ENCODE measurements at regions not wholly inside any gene's neighbourhood (a gene's known extent, or its start where the extent isn't known, plus 50 kb on each side); places are given as distances from the start of the nearest gene placed in this dataset.
"Not testable (repeated sequence)": the region's sequence is repeated elsewhere in the genome, so short reads cannot be mapped to it uniquely, and the experiment has no call there.

GRCh38 chr5:57394421-57395210, 88.0 kb downstream of the ACTBL2 start:
- DNase-seq = no peak

DNA sequence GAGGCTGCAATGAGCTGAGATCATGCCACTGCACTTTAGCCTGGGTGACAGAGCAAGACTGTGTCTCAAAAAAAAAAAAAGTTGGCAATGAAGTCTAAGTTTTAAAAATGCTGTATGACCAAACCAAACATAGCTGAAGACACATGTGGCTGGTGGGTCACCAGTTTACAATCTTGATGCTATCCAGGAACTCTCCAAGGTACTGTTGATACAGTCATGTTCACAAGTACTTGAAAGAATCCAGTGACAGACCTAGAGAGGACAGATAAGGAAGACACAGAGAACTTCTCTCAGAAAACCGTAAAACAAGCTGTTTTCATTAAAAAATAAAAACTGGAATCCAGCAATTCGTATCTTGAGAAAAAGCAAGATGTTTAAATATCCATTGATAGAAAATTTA, 95.7 kb downstream of the ACTBL2 start:
- no peak for DNase-seq

DNA sequence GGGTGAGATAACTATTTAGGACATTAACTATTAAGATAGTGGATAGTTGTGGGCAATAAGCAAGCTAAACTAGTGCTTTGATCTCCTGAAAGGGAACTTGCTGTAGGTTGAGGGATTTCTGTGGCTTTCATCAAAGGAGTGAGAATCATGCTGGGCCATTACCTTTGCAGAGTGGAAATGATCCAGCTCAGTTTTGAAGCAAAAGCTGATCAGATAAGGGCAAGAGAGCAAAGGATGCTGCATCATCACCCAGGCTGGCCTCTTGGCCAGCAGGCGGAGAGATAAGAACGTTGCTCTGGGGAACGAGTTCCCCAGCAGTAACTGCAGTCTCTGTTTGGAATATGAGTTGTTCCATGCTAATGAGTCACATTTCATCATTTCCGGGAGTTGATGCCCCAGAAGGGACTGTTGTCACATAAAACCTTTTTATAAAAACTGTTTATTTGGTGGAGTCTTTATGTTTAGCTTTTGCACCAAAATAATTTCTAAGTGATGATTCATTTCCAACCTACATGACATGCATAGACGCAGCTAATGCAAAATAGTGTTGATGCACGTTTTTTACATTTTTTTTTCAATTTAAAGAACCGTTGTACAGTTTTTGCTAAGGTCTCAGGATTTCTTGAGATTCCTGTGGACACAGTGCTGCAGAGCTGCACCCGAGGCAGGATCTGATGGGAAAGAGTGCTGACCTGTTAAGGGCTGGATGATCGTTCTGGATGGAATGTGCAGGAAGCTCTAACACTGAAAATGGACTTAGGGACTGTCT, 99.3 kb downstream of the ACTBL2 start:
- DNase-seq = peak; percentile 10

DNA sequence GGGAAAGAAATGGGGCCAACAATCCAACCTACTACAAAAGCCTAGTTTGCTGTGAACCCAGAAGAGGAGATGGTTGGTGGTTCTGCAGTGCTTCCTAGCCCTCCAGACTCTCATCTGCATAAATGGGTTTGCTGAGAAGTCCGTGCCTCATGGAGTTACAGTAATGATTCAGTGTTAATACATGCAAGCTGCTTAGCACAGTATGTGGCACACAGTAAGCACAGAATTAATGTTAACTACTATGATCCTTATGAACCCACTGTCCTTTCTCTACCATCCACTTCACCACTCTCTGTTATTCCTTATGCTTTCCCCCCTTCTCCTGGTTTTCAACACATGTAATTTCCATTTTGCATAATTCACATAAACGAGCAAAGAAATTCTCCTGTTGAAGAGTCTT, 100.0 kb downstream of the ACTBL2 start:
- no peak for DNase-seq

DNA sequence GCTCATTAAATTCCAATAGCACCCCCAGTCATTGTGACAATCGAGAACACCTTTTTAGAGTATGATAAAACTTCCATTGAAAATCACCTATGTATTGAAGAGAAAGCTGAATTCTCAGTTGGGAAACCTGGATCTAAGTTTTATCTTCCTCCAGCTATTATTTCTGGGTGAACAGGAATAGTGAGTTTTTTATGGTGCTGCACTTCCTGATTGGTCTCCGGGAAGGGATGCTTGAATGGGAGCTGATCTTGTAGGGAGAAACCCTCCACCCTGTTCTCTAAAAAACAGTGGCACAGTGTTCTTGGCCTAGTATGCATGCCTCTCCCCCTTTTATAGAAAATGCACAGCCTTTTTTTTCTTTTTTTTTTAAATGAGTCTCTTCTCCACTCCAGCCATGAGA, 112.2 kb downstream of the ACTBL2 start:
- no peak for DNase-seq

DNA sequence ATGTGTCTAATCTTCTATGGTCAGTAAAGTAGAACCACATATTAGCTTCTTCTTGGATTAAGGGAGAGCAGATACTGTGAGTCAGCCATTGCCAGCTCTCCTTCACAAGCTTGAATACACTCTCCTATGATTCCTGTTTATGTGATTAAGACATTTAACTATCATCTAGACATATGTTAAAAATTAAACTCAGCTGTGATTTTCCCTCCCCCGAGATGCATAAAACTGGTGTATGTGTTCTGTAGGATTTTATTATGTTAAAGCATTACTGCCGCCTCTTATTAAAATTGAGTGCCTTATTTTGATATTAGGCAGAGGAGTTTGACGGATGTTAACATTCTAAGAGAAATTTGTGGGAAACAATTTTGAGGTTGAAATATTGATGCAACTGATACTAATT, 114.6 kb downstream of the ACTBL2 start:
- DNase-seq = no peak

GRCh38 chr5:57366744-57367143, 115.9 kb downstream of the ACTBL2 start:
- DNase-seq = no peak

GRCh38 chr5:57362951-57363350, 119.7 kb downstream of the ACTBL2 start:
- DNase-seq = no peak

DNA sequence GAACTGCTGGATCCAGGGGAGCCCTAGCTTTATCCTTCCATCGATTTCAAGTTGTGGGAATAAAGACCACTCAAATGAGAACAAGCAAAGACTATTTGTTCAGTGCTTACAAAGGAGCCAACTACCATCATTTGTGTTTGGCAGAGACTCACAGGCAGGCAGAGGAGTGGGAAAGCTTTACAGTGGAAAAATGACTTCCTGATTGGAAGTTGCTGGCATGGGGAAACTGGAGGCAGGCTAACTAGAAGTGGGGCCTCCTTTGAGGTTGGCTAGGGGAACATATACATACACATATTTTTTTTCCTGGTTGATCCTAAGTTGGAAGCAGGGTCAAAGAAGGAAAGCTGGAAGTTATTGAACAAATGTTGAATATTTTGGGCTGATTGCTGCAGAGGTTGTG, 121.7 kb downstream of the ACTBL2 start:
- no peak for DNase-seq

GRCh38 chr5:57358796-57359592, 123.6 kb downstream of the ACTBL2 start:
- DNase-seq = no peak

GRCh38 chr5:57356850-57357249, 125.8 kb downstream of the ACTBL2 start:
- not testable (repeated sequence) for DNase-seq

GRCh38 chr5:57349214-57349613, 133.4 kb downstream of the ACTBL2 start:
- no peak for DNase-seq

DNA sequence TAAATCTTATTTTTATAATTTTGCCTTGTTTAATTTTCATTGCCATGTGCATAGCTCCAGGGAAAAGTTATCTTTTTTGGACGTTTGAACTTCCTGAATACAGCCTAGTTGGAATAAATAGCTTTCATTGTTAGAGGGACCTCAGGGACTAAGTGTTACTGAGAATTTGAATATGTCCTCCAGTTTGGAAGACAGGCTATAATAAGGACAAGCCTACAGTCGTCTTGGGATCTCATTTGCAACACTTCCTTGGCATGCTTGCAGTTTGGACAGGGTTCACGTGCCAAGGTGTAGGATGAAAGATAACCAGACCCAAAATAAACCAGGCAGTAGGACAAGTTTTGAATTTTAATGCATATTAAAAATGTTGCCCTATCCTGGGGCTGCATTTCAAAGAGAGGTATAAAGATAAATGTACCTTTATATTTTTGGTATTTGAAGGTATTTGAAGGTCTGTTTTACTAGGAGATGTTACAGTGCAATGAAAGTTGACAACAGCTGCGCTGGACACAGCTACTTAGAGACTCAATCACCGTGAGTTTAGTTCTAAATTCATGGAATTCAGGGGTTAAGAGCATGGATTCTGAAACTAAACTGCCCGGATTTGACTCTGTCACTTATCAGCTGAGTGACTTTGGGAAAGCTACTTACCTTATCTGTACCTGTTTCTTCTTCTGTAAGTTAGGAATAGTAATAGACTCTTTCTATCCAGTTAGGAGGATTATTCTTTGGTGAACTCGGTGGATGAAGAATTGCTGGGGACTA, 134.1 kb downstream of the ACTBL2 start:
- DNase-seq = no peak

- no peak for DNase-seq
These were observed 136.3 kb downstream of the ACTBL2 start for GRCh38 chr5:57346328-57346727.

GRCh38 chr5:57341380-57341979, 141.1 kb downstream of the ACTBL2 start:
- no peak for DNase-seq

- DNase-seq = no peak
These were observed 141.9 kb downstream of the ACTBL2 start for GRCh38 chr5:57340681-57341080.

- no peak for DNase-seq
These were observed 143.1 kb downstream of the ACTBL2 start for GRCh38 chr5:57339521-57339920.

- DNase-seq = no peak
These were observed 143.7 kb downstream of the ACTBL2 start for GRCh38 chr5:57338868-57339340.

- peak; percentile 8 for DNase-seq
These were observed 144.3 kb downstream of the ACTBL2 start for GRCh38 chr5:57338068-57338867.

- DNase-seq = no peak
These were observed 147.4 kb downstream of the ACTBL2 start for GRCh38 chr5:57335092-57335660.

DNA sequence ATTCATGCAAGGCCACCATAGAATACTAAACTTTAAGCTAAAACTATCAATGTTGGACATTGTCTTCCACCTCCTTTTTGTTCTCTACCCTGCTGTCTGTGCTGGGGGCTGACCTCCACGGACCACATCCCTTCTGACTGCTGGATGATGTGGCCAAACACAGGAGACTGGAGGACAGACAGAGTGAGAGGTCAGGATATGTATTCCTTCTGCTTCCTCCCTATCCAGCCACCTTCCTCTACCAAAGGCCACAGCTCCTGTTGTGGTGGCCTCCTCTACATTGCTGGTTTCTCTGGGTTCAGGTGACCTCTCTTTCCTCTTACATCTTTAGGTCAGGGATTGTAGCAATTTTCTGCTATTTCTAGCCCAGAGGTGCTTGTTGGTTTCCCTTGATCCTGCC, 148.1 kb downstream of the ACTBL2 start:
- no peak for DNase-seq
